ENCODE measurements at regions not wholly inside any gene's neighbourhood (a gene's known extent, or its start where the extent isn't known, plus 50 kb on each side); places are given as distances from the start of the nearest gene placed in this dataset.

- TF ChIP-seq CTCF (conservative IDR thresholded peaks at IDR 0.05) (no peak), ZFX (IDR thresholded peaks at IDR 0.05) (no peak)
Observed at GRCh38 chr3:168624892-168625448, 529.2 kb upstream of the GOLIM4 start.
